Body of pancreas (tissue), 4 donors: ENCODE measurements at regions not wholly inside any gene's neighbourhood (a gene's known extent, or its start where the extent isn't known, plus 50 kb on each side); places are given as distances from the start of the nearest gene placed in this dataset.

ENCODE experiments used
- CTCF ChIP-seq, 7 experiments: fragments of 450-650 bp in 4 of 7; fragments of 200-600 bp in 3 of 7; sonication (generic) in 3 of 7; IDR thresholded peaks; one replicate each; pipeline ENCODE4 v1.5.1; 2016 to 2019; ENCODE audit warnings: antibody characterized with exemption in 7 of 7
- POLR2A ChIP-seq, 3 donors: fragments of 450-650 bp; IDR thresholded peaks; one replicate each; pipeline ENCODE4 v1.6.1; 2016; ENCODE audit warnings: antibody characterized with exemption in 3 of 3, mild to moderate bottlenecking in 2 of 3

- TF ChIP-seq CTCF (IDR thresholded peaks at IDR 0.05) (no peak), POLR2A (IDR thresholded peaks at IDR 0.05) (no peak)
Observed at GRCh38 chr2:23231865-23232264, 153.1 kb upstream of the KLHL29 start.
